Esophagus muscularis mucosa (tissue), 4 donors: ENCODE measurements at regions not wholly inside any gene's neighbourhood (a gene's known extent, or its start where the extent isn't known, plus 50 kb on each side); places are given as distances from the start of the nearest gene placed in this dataset.
"Not testable (repeated sequence)": the region's sequence is repeated elsewhere in the genome, so short reads cannot be mapped to it uniquely, and the experiment has no call there.

ENCODE experiments used
- DNase-seq: peaks from one replicate; pipeline ENCODE4 v3.0.0-alpha.2; 2017; ENCODE audit errors: extremely low spot score
- H3K27ac ChIP-seq, 4 donors: fragments of 200-600 bp; sonication (generic); replicated peaks in 1 of 4; 1 replicate in 3 of 4; 2 replicates in 1 of 4; pipeline ENCODE4 v1.5.1; 2016 to 2019; ENCODE audit warnings: mild to moderate bottlenecking in 1 of 4
- H3K27me3 ChIP-seq, 4 donors: fragments of 200-600 bp; sonication (generic); one replicate each; pipeline versions ENCODE4 v1.5.1 to v1.6.0; 2016 to 2019
- H3K36me3 ChIP-seq, 4 donors: fragments of 200-600 bp; sonication (generic); one replicate each; pipeline ENCODE4 v1.5.1; 2016 to 2019
- H3K4me1 ChIP-seq, 4 donors: fragments of 200-600 bp; sonication (generic); one replicate each; pipeline ENCODE4 v1.5.1; 2016 to 2019
- H3K4me3 ChIP-seq, 4 donors: fragments of 200-600 bp; sonication (generic); 1 replicate in 2 of 4; 2 replicates in 2 of 4; pipeline ENCODE4 v1.5.1; 2016 to 2019; ENCODE audit warnings: mild to moderate bottlenecking in 4 of 4, moderate library complexity in 1 of 4
- H3K9me3 ChIP-seq, 4 donors: fragments of 200-600 bp; sonication (generic); 1 replicate in 3 of 4; 2 replicates in 1 of 4; pipeline ENCODE4 v1.5.1; 2016 to 2019
- EP300 ChIP-seq: sonication (generic); formaldehyde crosslinking; IDR thresholded peaks from one replicate; pipeline ENCODE4 v1.6.1; 2017; ENCODE audit warnings: antibody characterized with exemption
- POLR2A ChIP-seq: fragments of 450-650 bp; IDR thresholded peaks from one replicate; pipeline ENCODE4 v1.6.1; 2017; ENCODE audit warnings: antibody characterized with exemption, moderate library complexity, mild to moderate bottlenecking, low read depth
- POLR2AphosphoS5 ChIP-seq, 2 donors: sonication (generic); formaldehyde crosslinking; IDR thresholded peaks; one replicate each; pipeline ENCODE4 v1.6.1; 2017; ENCODE audit warnings: antibody characterized with exemption in 2 of 2
- WGBS: methylation state at CpG from one replicate; pipeline ENCODE4 v1.1.5; 2018; 5-methylcytosine and 5-hydroxymethylcytosine counted together
- intact Hi-C: fragments of 100-400 bp; cut with DNase I; formaldehyde crosslinking; loops from one replicate; pipeline ENCODE4 v1.15.1; 2023
- TF ChIP-seq, protein P1 (sequence below), 3 experiments: fragments of 200-600 bp in 2 of 3; fragments of 450-650 bp in 1 of 3; sonication (generic) in 2 of 3; IDR thresholded peaks; one replicate each; pipeline ENCODE4 v1.5.1; 2017 to 2019; ENCODE audit warnings: antibody characterized with exemption in 3 of 3, mild to moderate bottlenecking in 2 of 3, moderate library complexity in 1 of 3

DNA sequence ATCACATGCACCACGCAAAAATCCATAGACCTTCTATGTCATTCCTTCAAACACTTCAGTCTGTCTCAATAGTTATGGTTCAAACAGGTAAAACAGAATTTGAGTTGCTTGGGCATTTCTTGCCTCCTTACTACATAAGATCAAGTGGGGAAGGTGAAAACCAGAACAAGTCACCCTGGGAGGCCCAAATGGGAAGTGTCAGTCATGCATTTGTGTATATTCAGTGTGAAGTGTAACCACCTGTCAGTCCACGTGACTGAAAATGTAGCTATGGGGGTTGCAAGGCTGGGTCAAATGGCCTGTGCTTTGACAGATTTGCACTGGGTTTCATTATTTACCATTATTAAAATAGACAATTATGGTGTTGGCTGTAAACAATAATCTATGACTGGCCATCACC is 176.6 kb upstream of the VIPR2 start:
- Histone ChIP-seq H3K36me3 (no peaks in the 10 kb centered on the region), H3K27ac (no peak overlapping the region), H3K9me3 (peaks cover 0 to 11% (median 9%) of the 10 kb centered on the region in 4 donors), H3K4me3 (no peak overlapping the region), H3K27me3 (no peaks in the 10 kb centered on the region), H3K4me1 (no peaks in the 10 kb centered on the region)
- WGBS: 76% methylated on average over 2 of the region's 2 CpGs
- TF ChIP-seq POLR2AphosphoS5 (IDR thresholded peaks at IDR 0.05): no peak
- TF ChIP-seq, protein P1, sequence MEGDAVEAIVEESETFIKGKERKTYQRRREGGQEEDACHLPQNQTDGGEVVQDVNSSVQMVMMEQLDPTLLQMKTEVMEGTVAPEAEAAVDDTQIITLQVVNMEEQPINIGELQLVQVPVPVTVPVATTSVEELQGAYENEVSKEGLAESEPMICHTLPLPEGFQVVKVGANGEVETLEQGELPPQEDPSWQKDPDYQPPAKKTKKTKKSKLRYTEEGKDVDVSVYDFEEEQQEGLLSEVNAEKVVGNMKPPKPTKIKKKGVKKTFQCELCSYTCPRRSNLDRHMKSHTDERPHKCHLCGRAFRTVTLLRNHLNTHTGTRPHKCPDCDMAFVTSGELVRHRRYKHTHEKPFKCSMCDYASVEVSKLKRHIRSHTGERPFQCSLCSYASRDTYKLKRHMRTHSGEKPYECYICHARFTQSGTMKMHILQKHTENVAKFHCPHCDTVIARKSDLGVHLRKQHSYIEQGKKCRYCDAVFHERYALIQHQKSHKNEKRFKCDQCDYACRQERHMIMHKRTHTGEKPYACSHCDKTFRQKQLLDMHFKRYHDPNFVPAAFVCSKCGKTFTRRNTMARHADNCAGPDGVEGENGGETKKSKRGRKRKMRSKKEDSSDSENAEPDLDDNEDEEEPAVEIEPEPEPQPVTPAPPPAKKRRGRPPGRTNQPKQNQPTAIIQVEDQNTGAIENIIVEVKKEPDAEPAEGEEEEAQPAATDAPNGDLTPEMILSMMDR (IDR thresholded peaks at IDR 0.05): no peak
- no peak for TF ChIP-seq POLR2A
- no peak for TF ChIP-seq EP300
- no peak for DNase-seq
- intact Hi-C loops: no loop called here

DNA sequence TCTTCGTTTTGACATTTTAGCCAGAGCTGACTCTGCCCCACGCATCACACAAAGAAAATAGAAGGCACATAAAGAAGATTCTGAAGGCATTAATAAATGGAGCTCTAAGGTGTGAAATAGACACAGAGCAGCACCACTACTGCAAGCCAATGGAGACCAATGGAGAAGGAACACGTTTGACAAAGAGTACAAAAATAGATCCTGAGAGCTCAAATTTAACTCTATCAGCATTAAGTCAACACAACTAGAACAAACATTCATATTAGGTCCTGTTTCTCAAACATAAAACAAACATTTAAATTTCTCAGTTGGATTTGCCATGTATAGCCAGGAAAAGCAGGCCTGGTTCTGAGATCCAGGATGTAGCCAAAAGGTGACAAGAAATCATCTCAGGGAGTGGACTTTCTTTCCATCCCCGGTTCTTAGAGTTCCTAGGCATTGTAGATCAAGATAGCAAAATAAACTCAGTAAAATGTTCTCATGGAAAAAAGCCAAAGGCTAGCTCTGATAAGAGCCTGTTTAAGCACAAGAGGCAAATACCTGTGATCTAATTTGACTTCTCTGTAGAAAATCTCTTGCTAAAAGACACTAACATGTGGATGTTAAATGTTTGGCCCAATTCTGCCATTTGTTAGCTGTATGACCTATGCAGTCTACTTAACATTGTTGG is 174.2 kb upstream of the VIPR2 start:
- no peak overlapping the region for H3K4me3 ChIP-seq
- H3K4me1 ChIP-seq: no peaks in the 10 kb centered on the region
- no peaks in the 10 kb centered on the region for H3K27me3 ChIP-seq
- H3K36me3 ChIP-seq: no peaks in the 10 kb centered on the region
- 37% methylated on average over 4 of the region's 4 CpGs for WGBS
- peaks cover 0 to 11% (median 9%) of the 10 kb centered on the region in 4 donors for H3K9me3 ChIP-seq
- DNase-seq: no peak
- TF ChIP-seq, protein P1 (IDR thresholded peaks at IDR 0.05): no peak
- no peak for TF ChIP-seq EP300
- TF ChIP-seq POLR2A: no peak
- no peak for TF ChIP-seq POLR2AphosphoS5 (IDR thresholded peaks at IDR 0.05)
- H3K27ac ChIP-seq: no peak overlapping the region
- intact Hi-C loops: no loop called here

DNA sequence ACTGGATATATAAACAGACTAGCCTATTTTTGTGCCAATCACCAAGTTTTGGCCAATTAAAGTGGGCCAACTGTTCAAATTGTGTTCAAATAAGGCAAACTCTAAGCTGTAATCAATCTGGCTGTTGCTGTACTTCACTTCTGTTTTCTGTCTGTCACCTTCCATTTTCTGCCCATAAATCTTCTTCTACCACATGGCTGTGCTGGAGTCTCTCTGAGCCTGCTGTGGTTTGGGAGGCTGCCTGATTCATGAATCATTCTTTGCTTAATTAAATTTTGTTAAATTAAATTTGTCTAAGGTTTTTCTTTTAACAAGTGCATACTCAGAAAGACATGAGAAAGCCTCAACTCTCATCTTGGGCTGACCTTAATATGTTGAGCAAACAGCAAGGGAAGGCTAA is 172.6 kb upstream of the VIPR2 start:
- Histone ChIP-seq H3K4me1 (no peaks in the 10 kb centered on the region), H3K4me3 (no peak overlapping the region), H3K9me3 (peaks cover 0 to 11% (median 9%) of the 10 kb centered on the region in 4 donors), H3K27ac (no peak overlapping the region), H3K27me3 (no peaks in the 10 kb centered on the region), H3K36me3 (no peaks in the 10 kb centered on the region)
- no peak for DNase-seq
- intact Hi-C loops: no loop called here
- no peak for TF ChIP-seq POLR2A
- TF ChIP-seq, protein P1 (IDR thresholded peaks at IDR 0.05): no peak
- TF ChIP-seq EP300: no peak
- no peak for TF ChIP-seq POLR2AphosphoS5 (IDR thresholded peaks at IDR 0.05)

DNA sequence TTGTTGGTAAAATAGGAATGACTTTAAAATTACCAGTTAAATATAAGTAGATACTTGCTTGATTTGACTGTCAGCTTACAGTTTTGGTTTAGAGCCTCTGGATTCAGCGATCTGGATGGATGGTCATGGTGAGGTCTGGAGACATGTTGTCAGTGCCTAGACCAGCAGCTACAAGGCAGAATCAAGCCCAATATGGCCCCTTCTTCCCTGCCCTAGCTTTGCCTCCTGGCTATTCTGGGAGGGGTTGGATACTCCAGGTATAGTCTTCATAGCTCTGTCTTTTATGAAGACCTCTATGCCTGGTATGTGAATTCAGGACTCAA is 166.5 kb upstream of the VIPR2 start:
- DNase-seq: no peak
- Histone ChIP-seq H3K4me3 (no peak overlapping the region), H3K36me3 (no peaks in the 10 kb centered on the region), H3K4me1 (no peaks in the 10 kb centered on the region), H3K27me3 (peaks cover 0 to 5% (median 0%) of the 10 kb centered on the region in 4 donors), H3K9me3 (no peaks in the 10 kb centered on the region), H3K27ac (no peak overlapping the region)
- TF ChIP-seq, protein P1 (IDR thresholded peaks at IDR 0.05): no peak
- TF ChIP-seq POLR2AphosphoS5 (IDR thresholded peaks at IDR 0.05) (no peak), POLR2A (no peak), EP300 (no peak)
- intact Hi-C loops: no loop called here
- WGBS: 100% methylated on average over 1 of the region's 1 CpG

DNA sequence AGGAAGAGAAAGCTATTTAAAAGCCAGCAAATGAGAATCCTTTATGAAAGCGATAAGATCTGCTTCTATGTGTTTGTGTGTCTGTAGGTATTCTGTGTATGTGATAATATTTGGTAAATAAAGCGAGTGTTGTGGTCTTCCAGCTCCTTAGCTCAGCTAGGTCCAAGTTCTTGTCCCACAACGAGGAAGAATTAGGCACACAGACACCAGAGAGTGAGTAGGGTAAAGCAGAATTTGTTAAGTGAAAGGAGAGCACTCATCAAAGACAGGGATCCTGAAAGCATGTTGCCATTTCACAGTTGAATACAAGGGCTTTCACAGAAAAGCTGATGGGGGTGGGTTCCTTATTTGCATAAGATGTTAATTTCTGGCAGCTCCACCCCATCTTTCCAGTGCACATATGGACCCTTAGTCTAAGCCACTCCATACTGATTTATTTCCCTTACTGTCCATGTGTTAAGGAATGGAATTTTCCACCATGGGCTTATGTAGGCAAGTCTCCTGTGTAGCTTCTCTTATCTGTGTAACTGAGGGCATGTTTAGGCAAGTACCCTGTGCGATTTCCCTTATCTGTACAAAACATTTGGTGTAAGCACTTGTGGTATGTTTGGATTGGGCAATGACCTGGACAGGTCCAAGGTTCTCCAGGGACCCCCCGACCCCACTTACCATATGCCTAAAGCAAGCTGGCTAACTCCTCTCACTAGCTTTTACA is 165.9 kb upstream of the VIPR2 start:
- no peaks in the 10 kb centered on the region for H3K36me3 ChIP-seq
- WGBS: 46% methylated on average over 5 of the region's 5 CpGs
- H3K4me1 ChIP-seq: no peaks in the 10 kb centered on the region
- no peak for DNase-seq
- TF ChIP-seq, protein P1 (IDR thresholded peaks at IDR 0.05): no peak
- TF ChIP-seq POLR2AphosphoS5 (IDR thresholded peaks at IDR 0.05): no peak
- no peak for TF ChIP-seq EP300
- TF ChIP-seq POLR2A: no peak
- H3K4me3 ChIP-seq: no peak overlapping the region
- peaks cover 0 to 5% (median 0%) of the 10 kb centered on the region in 4 donors for H3K27me3 ChIP-seq
- intact Hi-C loops: no loop called here
- no peaks in the 10 kb centered on the region for H3K9me3 ChIP-seq
- H3K27ac ChIP-seq: no peak overlapping the region

DNA sequence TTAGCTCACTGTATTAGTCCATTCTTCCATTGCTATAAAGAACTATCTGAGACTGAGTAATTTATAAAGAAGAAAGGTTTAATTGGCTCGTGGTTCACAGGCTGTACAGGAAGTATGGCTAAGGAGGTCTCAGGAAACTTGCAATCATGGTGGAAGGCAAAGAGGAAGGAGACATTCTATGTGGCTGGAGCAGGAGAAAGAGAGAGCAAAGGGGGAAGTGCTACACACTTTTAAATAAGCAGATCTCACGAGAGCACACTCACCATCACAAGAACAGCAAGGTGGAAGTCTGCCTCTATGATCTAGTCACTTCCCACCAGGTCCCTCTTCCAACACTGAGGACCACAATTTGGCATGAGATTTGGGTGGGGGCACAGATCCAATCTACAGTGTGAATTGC is 164.5 kb upstream of the VIPR2 start:
- intact Hi-C loops, H3K4me1 ChIP-seq, DNase-seq, H3K36me3 ChIP-seq, H3K9me3 ChIP-seq, H3K27ac ChIP-seq, H3K27me3 ChIP-seq, H3K4me3 ChIP-seq: not testable (repeated sequence)
- WGBS: 46% methylated on average over 2 of the region's 2 CpGs
